SKM-1 (cell line): ENCODE measurements at regions not wholly inside any gene's neighbourhood (a gene's known extent, or its start where the extent isn't known, plus 50 kb on each side); places are given as distances from the start of the nearest gene placed in this dataset.
A peak's percentile ranks its signal among the peaks of the same experiment; 100 is the strongest.
"Not testable (repeated sequence)": the region's sequence is repeated elsewhere in the genome, so short reads cannot be mapped to it uniquely, and the experiment has no call there.

Experiments used
- DNase-seq: peaks from one replicate; lab custom pipeline; 2025; ENCODE audit not compliant: unreplicated experiment; lab: John Stamatoyannopoulos, UW

DNA sequence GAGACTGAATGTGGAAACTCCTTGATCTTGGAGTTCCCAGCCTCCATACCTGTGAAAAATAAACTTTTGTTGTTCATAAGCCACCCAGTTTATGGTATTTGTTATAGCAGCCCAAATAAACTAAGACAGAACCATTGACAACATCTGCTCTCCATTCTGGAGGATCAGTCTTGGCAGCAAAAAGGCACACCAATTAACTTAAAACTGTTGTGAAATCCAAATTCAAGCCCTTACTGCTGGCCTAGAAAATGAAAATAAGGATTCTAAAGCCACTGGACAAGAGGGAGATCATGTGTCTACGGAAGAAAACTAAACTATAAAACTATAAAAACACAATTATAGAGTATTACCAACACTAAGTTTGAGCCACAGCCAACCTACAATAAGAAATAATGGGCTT lies 172.1 kb upstream of the RNPC3 start:
- DNase-seq = no peak

DNA sequence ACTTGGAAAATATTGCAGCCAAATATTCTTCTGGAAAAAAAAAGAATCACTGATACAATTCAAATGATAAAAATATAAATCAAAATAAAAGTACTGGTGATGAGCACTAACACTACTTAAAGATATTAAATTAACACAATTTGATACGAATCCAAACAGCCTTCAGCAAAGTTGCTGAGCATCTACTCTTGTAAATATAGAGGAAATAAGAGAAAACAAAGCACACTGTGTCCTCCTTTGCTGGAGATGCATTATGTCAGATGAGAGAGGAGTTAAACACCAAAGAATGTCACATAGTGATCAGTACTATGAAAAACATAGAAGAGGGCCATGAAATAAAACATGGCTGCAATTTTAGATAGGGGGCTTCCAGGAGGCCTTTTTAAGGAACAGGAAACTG lies 177.4 kb upstream of the RNPC3 start:
- DNase-seq = no peak

DNA sequence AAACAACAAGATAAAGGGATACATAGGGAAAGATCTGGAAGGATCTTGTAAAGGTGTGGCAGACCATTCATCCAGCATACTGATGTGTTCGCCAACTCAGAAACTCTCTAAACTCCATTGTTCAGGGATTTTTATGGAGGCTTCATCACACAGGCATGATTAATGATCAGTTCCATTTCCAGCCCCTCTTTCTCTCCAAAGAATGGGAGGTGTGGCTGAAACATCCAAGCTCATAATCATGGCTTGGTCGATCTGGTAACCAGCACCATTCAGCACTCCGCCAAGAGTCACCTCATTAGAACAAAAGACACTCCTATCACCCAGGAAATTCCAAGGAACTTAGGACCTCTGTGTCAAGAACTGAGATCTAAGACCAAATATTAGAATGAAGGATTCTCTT lies 180.6 kb upstream of the RNPC3 start:
- DNase-seq = no peak

DNA sequence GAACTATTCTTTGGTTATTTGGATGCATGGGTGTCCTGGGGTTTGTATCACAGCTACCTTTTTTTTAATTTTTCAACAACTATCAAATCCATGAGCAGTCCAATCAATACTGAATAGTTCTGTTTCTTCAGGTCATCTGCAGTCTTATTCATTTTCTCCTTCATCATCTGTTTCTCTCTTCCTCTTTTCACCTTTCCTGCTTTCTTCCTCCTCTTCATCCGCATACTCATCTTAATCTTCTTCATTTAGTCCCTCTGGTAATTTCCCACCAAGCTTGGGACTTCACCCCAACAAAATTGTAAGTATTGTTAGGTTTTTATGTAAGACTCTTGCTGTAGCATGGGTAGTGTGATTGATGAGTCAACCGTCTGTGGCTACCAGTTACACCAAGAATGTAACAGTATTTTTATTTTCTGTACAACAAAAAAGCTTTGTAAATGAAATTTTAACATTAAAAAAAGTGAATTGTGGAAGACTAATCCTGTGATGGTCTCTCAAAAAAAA lies 184.1 kb upstream of the RNPC3 start:
- no peak for DNase-seq

DNA sequence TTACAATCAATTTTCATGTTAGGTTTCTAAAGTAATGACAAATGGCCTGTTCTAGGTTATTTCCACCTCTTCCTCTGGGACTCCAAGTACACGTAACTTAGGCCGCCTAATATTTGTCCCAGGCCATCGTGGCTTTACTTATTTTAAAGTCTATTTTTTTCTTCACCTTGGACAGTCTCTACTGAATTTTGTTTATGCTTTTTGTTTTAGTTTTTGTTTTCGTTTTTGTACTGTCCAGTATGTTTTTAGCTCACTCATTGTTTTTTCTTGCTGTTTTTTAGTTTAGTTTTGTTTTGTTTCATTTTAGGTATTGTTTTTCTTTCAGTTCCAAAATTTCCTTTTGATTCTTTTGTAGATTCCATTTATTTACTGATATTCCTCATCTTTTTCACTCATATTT lies 187.7 kb upstream of the RNPC3 start:
- DNase-seq = no peak

DNA sequence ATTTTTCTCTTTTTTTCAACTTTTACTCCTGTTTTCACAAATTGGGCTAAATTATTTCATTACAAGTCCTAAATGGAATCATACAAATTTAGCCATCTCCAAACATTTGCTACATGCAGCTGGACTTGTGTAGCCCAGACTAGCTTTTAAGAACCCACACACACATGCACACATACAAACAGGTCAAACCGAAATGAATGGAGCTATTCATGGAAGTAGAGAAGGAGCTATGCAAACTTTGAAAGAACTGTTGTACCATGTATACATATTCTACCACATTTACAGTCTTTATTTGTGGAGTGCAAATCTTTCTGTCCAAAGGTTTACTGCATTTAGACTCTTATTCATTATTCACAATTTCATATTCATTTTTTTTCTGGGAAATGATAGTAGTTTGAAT lies 189.1 kb upstream of the RNPC3 start:
- no peak for DNase-seq

DNA sequence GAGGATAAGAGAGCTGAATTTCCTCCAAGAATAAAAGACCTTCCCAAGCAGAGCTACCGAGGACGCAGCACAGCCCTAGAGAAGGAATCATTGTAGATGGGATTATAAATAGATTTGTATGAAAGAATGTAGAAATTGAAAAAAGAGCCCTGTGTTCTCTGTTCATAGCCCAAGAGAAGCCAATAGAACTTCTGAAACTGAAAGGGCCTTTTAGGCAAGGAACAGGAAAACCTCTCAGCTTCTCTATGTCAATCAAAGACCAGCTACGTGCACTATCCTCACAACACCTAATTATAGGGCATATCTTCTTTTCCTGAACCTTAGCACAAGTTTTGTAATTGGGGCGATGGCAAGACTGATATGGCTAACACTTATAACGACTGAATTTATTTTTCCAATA lies 192.4 kb upstream of the RNPC3 start:
- no peak for DNase-seq

DNA sequence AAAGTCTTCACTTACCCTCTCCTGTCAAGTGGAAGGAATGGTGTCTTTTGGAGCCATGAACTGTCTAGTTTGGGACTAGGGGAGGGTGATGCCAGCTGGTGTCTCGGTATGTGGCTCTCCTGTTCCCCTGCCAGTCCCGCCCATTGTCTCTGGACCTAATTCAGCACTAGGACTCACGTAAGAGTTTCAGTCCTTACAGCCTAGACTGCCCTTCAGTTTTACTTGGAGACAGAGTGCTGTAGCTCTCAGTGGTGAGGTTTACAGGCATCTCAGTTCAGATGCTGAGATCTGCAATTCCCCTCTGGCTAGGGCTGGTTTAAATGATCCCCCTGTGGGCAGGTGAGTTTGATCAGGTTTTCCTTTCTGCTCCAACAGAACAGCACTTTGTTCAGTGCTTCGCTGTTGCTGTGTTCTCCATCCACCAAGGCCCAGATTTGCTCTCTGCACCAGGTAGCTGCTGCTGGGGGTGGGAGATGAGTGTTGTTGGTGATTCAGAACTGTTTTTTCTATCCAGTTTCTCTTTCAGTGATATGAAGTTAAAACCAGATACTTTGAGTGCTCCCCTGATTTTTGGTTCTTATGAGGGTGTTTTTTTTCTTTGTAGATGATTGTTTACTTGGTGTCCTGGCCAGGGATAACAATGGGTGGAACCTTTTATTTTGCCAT lies 198.3 kb upstream of the RNPC3 start:
- no peak for DNase-seq

DNA sequence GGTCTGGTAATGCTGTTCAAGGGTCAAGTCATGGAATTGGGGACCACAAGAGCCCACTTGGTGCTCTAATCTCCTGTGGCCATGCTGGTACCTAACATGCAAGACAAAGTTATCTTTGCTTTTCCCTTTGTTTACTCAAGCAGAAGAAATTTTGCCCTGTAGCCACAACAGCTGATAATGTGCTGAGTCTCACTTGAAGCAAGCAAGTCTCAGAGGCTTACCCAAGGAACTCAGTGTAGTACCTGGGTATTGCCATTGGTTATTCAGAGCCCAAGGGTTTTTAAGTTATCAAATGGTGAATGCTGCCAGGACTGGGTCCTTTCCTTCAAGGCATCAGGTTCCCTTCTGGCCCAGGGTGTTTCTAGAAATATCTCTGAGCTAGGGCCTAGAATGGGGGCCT lies 198.9 kb upstream of the RNPC3 start:
- no peak for DNase-seq

DNA sequence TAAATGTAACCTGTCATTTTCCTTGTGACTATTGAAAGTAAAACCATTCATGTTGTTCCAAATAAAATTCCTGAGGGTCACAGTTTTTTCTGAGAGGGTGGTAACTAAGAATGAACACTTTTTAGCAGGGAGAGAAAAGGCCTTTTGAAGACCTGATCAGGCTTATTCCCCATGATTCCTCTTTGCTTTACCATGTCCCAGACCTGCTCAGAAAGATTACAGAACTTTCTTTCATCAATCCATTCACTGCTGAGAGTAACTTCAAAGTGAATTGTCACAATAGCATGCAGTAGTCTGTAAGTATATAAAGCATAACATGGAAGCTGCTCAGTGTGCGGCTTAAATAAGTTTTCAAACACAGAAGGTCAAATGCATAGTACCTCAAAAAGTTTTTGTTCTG lies 201.5 kb upstream of the COL11A1 start:
- no peak for DNase-seq

DNA sequence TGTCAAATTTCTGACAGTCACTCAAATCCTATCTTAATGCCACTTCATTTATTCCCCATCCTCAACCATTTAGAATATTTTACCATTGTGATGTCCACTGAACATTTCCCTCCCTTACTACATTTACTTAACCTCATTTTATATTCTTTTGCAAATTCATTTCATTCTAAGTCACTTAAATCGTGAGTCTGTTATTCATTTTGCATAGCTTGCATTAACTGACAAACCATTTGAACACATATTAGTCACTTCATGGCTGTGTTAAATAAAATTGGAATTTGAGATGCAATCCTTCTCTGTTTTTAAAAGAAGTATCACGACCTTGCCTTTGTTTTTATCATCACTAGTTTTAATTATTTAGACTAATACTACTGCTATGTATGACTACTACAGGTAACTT lies 199.4 kb upstream of the COL11A1 start:
- DNase-seq = no peak

DNA sequence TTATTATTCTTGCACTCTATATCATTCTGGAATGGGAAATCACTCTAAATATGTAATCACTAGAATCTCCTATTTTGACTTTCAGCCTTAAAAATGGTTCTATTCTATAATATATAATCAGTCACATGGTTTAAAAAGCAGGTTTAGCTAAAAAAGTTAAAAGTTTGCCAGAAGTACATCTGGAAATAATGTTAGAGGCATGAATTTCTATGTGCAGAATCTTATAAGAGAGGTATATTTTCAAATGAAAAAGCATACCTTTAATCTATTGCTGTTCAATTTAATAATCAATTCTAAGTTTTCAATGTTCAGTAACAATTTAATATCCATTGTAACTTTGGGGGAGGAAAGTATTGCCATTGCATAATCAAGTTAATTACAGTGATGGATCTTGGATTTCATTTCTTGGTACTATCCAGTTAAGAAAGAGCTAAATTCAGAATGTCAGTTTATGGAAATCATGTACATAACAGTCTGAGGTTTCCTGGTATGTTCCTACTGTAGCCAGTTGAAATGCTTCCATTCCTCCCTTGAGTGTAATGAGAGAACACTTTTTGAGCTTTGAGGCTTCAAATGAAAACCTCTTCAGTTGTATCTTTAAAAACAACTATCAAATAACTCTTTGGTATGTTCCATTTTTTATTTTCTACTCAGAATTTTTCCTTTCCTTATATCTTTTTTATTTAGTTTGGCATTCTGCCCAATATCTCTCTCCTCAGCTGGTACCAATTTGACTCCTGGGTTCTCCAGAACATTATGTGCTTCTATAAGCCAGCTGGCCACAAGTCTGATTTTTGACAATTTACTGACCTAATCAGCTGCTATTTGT lies 175.7 kb upstream of the COL11A1 start:
- no peak for DNase-seq

DNA sequence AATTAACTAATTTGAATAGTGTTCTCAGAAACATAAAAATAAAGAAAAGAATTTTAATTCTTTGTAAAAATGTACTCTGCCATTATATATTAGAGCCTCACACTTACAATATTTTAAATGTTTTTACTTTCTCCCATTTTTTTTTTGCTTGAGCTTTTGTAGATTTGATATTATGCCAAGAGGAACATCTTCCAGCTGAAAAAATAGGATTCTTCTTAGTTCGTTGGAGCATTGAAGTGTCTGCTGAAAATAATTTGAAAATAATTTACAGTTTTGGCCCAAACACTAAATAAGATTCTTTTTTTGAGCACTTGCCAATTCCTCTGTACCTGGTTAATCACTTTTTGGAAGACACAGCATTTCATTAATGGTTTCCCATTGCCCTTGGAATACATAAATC lies 175.0 kb upstream of the COL11A1 start:
- DNase-seq = no peak

DNA sequence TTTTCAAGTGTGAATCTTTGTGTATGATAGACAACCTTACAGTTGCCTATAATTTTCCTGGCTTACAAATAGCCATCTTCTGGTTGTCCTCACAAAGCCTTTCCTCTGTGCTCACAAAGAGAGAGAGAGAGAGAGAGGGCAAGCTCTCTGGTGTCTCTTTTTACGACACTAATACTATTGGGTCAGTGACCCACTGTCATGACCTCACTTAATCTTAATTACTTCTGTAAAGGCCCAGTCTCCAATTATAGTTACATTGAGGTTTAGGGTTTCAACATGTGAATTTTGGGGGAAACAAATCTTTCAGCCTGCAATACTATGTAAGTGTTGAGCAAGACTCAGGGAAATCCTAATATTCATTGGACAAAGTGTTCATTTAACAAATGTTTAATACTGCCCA lies 167.4 kb upstream of the COL11A1 start:
- peak; percentile 77 for DNase-seq

DNA sequence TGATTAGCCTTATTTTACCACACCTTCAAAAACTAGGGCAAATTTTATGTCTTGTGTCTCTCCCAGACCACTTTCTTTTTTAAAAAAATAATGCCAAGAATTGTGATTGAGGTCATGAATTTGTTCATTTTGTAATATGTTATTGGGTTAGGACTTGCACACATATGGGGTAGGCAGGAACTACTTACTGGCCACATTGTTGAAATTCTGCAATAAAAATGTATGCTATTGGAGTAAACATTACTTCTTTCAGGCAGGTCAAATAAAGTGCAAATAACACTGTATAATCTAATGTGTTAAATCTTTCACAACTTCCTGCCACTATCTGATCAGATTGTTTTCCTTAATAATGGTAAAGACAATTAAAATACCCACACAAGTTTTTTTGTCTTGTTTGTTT lies 166.6 kb upstream of the COL11A1 start:
- DNase-seq = no peak

DNA sequence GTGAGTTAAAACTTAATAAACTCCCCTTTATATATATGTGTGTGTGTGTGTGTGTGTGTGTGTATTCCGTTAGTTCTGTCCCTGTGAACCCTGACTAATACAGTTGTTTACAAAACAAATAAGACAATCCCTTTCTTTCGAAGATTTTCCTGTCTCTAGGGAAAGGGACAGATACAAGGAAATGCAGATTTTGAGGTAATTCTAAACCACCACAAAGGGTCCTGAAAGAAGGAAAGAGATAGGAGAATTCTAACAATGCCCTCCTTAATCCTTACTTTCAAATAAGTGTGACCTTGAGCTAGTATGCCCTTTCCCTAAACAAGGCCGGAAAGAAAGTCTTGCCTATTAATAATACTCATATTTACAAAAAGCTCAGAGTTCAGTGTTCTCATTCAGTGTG lies 164.8 kb upstream of the COL11A1 start:
- DNase-seq = no peak

DNA sequence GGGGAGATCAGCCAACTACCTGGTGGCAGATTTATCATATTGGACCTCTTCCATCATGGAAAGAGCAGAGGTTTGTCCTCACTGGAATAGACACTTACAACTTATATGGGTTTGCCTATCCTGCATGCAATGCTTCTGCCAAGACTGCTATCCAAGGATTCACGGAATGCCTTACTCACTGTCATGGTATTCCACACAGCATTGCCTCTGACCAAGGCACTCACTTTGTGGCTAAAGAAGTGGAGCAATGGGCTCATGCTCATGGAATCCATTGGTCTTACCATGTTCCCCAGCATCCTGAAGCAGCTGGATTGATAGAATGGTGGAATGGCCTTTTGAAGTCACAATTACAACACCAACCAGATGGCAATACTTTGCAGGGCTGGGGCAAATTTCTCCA lies 163.1 kb upstream of the COL11A1 start:
- DNase-seq = not testable (repeated sequence)

DNA sequence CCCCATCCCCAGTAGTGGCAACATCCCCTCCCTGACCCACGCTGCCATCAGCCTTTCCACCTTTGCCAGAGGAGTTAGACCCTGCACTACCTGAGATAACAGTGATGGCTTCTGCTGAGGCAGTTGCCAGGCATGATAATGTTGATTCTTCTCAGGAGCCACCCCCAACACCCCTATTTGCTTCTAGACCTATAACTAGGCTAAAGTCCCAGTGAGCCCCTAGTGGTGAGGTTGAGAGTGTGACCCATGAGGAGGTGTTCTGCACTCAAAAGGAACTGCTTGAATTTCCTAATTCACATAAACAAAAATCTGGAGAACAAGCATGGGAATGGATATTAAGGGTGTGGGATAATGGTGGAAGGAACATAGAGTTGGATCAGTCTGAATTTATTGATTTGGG lies 159.6 kb upstream of the COL11A1 start:
- no peak for DNase-seq

DNA sequence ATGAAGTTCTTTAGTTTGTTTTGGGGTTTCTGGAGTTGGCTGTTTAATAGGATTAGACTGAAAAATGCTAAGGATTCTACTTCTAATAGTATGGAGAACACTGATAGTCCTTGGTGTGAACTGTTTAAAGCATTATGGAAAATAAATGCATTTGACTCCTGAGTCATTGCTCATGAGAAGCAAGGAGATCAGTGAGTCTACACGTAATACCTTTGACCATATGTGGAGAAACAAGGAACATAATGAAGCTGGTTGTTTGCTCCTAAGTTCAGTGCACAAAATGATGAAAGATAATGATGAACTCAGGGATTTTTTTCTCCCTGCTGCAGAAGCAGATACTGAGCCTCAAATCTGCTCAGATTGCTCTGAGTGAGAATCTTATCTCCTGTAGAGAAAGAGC lies 158.9 kb upstream of the COL11A1 start:
- no peak for DNase-seq

DNA sequence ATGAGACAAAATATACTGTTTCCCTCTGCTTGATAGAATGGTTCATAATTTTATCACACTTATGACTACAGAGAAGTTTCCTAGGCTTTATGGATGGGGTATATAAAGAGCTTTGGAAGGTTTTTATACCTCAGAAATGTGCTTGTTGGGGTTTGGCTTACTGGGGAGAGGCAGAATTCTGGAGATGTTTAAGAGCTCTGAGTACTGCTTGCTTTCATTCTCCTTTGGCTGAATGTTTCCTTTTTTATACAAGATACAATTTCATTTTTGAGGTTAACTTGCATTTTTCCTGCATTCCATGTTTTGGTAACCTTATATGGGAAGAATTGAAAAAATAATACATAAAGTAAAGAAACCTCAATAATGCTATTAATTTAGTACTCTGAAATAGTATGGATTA lies 157.7 kb upstream of the COL11A1 start:
- no peak for DNase-seq

DNA sequence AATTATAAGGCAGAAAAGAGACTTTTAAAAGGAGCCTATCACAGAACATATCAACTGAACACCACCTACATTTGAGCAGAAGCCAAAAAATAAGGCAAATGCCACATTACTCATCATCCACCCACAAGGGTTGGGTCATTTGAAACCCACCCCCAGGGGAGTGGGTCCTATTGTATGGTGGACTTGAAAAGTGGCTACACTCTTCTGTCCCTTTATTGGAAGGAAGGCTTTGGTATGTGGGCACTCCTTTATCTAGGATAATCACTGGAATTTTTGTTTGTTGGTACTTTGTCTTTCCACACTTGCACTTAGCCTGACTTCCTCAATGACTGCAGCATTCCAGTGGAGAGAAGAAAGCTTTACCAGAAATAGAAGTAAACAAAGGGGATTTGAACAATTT lies 157.2 kb upstream of the COL11A1 start:
- no peak for DNase-seq

DNA sequence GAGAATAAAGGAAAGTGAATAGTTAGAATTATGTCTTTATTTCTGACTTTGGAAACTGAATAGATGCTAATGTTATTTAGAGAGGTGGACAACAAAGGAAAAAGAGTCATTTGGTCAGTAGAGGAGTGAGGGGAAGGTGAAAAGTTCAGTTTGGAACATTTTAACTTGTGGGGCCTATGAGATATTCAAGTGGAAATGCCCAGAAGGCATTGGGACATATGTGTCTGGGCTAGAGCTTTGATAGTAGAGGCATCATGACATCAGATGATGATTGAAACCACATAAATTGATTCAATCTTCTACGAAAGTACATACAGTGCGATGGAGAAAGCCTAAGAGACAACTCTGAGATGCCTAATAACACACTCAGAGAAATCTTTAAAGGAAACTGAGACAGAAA lies 151.7 kb upstream of the COL11A1 start:
- no peak for DNase-seq

DNA sequence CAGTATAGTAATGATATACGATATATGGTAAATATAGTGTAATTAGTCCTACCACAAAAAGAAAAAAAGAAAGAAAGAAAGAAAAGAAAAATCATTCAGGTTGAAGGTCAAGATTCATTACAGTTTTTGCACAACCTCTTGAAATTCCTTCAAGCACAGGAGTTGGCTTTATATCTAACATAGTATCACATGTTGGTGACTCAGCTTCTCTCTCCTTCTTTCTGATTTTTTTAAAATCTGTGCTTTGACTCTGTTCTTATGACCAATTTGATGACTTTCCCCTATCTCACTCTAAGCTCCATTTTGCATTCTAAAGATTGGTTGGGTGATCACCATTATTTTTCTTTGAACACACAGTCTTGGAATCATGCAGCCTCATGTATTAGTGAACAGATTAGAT lies 148.2 kb upstream of the COL11A1 start:
- no peak for DNase-seq
